ENCODE measurements at regions not wholly inside any gene's neighbourhood (a gene's known extent, or its start where the extent isn't known, plus 50 kb on each side); places are given as distances from the start of the nearest gene placed in this dataset.

GRCh38 chr5:167481345-167481744, 810.1 kb upstream of the WWC1 start:
- no peak for DNase-seq (ENCODE audit: low spot score)

DNA sequence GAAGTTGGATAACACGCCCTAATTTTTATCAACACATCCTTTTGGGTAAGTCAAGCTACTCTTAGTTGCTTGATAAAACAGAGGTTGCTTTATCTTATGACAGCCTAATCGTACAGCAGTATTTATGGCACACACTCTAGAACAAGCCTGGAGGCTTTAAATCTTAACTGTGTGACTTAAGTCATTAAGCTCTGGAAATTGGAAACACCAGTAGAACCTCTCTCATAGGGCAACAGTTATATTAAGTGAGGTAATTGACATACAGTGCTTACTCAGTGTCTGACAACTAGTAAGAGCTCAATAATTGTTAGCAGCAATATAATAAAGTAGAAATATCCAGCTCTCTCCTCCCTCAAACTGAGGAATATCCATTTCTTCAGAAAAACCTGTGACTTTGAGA, 808.9 kb upstream of the WWC1 start:
- no peak for DNase-seq (ENCODE audit: low spot score)

GRCh38 chr5:167485061-167485774, 806.2 kb upstream of the WWC1 start:
- no peak for DNase-seq (ENCODE audit: low spot score)

DNA sequence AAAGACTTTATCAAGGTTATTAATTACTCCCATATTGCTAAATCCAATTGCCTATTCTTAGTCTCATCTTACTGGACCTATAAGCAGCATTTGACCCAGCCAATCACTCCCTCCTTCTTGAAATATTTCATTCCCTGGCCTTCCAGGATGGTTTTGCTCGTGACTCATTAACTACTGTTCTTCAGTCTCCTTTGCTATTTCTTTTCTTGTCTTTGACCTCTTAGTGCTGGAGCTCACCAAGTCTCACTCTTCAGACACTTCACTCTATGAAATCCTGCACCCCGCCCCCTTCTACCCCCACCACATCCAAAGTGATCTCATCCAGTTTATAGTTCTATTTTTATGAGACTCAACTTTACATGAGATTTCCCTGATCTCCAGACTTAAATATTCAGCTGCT, 803.1 kb upstream of the WWC1 start:
- no peak for DNase-seq (ENCODE audit: low spot score)

- DNase-seq (ENCODE audit: low spot score): no peak
These were observed 802.2 kb upstream of the WWC1 start for GRCh38 chr5:167489202-167489601.

DNA sequence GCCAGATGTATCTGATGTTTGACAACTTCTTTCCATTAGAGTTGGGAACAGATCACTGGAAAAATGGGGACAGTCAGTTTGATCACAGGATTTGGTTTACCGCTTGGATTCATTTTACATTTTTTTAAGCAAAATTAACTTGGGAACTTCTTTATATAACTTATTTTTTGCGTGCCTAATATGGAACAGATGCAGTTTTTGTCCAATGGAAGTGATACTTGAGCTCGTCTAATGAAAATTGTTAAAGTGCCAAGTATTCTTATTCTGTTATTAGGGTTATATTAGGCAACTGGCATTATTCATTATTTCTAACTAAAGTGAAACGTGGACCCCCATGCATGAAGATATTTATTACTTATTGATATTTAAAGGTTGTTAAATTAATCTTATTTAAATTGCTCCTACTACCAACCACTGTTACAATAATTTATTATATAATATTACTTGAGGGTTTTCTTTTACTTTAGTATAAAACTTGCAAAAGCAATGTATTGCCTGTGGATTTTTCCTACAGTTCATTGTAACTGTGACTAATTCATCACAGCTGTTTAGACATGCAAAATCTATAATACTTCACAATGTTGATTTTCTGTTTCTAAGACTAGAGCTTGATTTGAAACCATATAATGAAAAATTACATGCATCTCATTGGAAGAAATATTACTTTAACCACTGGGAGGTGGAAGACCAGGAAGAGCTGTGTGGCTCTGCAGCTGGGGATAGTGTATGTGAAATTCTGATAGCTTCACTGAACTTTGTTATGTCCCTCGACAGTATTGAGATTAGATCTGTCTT, 787.3 kb upstream of the WWC1 start:
- DNase-seq (ENCODE audit: low spot score): no peak

GRCh38 chr5:167507463-167508233, 783.8 kb upstream of the WWC1 start:
- DNase-seq (ENCODE audit: low spot score): no peak

DNA sequence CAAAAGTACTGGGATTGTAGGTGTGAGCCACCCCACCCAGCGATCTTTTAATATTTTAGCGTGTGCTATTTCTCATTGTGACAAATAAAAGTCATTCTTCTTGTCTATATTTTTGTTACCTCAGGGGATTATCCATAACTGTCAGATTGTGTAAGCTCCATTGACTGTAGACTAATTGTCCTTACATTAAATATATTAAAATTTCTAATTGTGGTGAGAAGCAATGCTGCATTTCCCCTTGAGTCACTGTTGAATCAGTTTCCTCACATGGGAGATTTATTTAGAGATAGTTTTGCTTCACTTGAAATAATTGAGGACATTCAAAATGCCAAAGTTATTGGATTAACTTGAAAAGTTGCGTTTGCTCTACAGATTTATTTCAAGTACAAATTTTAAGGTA, 782.4 kb upstream of the WWC1 start:
- DNase-seq (ENCODE audit: low spot score): no peak

- no peak for DNase-seq (ENCODE audit: low spot score)
These were observed 780.2 kb upstream of the WWC1 start for GRCh38 chr5:167511276-167511675.

- no peak for DNase-seq (ENCODE audit: low spot score)
These were observed 779.3 kb upstream of the WWC1 start for GRCh38 chr5:167512111-167512510.

GRCh38 chr5:167513381-167513780, 778.1 kb upstream of the WWC1 start:
- DNase-seq (ENCODE audit: low spot score): no peak

DNA sequence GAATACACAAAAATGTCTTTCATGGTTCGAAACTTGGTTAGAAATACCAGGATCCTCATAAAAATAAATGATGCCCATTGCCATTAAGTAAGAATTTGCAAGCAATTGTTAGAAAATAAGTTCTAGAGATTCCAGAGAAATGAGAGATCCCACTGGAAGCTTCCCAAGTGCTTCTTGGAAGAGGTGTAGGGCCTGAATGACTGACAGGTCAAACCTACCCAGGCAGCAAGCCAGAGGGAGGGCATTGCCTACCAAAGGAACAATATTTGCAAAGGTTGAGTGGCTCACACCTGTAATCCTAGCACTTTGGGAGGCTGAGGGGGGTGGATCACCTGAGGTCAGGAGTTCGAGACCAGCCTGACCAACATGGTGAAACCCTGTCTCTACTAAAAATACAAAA, 777.0 kb upstream of the WWC1 start:
- DNase-seq (ENCODE audit: low spot score): no peak

GRCh38 chr5:167525004-167525403, 766.4 kb upstream of the WWC1 start:
- DNase-seq (ENCODE audit: low spot score): no peak

GRCh38 chr5:167528651-167529050, 762.8 kb upstream of the WWC1 start:
- no peak for DNase-seq (ENCODE audit: low spot score)

DNA sequence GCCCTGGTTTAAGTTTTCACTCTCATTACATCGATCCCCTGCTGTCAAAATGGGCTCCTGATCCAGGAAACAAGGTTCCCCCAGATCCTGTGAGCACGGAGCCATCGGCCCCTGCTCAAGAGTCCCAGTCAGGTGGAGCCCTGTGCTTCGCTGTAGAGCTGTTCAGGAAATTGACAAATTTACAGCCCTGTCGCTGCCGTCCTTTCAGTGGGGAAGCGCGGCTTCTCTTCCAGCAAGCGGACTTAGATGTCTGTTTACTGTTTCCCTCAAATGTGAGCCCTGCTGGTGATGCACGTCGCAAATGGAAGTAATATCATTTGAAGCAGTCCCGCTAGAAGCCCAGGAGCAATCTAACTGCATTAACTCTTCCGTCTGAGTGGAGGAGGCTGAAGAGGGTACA, 760.9 kb upstream of the WWC1 start:
- DNase-seq (ENCODE audit: low spot score): no peak

- no peak for DNase-seq (ENCODE audit: low spot score)
These were observed 757.3 kb upstream of the WWC1 start for GRCh38 chr5:167533814-167534795.

GRCh38 chr5:167539747-167540146, 751.7 kb upstream of the WWC1 start:
- no peak for DNase-seq (ENCODE audit: low spot score)

GRCh38 chr5:167546270-167546669, 745.2 kb upstream of the WWC1 start:
- no peak for DNase-seq (ENCODE audit: low spot score)

DNA sequence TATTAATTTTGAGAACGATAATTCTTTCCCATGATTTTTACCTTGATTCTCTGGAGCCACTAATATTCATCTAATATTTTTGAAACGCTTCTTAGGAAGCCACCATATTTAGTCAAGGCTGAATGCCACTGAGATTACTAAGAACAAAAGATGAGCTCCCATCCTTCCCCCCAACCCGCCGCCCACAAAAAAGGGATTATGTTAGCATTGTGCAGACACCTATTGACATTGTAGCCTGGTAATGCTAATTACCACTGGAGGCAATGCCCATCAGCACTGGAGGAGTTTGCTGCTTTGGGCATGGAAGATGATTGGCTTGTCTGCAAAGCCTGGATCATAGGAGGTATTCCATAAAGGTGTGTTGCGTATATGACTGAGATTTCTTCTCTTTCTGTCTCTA, 739.1 kb upstream of the WWC1 start:
- DNase-seq (ENCODE audit: low spot score): no peak

DNA sequence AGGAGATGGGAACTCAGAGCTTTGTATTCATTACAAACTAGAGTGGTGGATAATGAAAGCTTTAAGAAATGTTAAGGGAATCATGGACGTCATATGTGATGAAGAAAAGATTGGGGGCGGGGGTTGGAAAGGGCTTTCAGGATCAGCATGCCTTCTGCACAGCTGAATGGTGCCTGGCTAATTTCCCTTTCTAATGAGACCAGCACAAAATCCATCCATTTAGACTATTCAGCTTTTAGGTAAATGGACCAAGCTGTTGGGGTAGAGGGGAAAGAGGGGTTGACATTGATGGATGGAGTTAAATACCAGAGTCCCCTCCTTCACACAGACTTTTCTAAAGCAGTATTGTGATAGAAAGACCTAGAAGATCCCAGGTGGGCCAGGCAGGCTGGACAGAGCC, 737.9 kb upstream of the WWC1 start:
- no peak for DNase-seq (ENCODE audit: low spot score)

GRCh38 chr5:167554564-167555290, 736.7 kb upstream of the WWC1 start:
- no peak for DNase-seq (ENCODE audit: low spot score)

Measured in hepatic stellate cell (primary cell).